ENCODE measurements at regions not wholly inside any gene's neighbourhood (a gene's known extent, or its start where the extent isn't known, plus 50 kb on each side); places are given as distances from the start of the nearest gene placed in this dataset.

DNA sequence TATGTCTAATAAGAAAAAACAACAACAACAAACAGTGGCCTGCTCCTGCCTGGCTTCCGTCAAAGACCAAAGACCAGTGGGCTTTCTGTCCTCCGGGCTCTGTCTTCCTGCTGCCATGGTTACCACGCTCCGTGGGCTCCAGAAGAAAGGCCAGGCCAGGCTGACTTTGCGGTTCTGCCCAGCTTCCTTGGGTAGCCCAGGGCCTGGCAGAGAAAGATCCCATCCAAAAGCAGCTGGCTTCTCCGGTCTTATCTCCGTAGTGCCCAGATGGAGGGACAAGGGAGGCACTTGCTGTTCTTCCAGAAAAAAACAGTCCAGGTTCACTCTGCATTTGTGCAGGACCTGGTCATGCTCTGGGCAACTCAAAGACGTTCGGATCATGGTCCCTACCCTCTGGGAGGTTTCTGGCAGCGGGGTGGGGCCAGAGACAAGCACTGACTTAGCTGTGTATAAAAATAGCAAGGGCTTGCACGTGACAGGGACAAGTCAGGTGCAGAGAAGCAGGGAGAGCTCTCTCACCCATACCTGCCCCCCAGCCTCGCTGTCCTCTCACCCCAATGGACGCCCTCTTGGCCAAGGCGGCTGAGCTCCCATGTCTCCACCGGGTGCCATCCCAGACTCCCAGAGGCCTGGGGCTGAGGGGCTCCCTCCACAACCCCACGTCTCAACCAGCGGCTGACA is 212.2 kb downstream of the C9orf50 start:
- no peak for DNase-seq

- DNase-seq: no peak
These were observed 212.9 kb downstream of the C9orf50 start for GRCh38 chr9:129407905-129408452.

DNA sequence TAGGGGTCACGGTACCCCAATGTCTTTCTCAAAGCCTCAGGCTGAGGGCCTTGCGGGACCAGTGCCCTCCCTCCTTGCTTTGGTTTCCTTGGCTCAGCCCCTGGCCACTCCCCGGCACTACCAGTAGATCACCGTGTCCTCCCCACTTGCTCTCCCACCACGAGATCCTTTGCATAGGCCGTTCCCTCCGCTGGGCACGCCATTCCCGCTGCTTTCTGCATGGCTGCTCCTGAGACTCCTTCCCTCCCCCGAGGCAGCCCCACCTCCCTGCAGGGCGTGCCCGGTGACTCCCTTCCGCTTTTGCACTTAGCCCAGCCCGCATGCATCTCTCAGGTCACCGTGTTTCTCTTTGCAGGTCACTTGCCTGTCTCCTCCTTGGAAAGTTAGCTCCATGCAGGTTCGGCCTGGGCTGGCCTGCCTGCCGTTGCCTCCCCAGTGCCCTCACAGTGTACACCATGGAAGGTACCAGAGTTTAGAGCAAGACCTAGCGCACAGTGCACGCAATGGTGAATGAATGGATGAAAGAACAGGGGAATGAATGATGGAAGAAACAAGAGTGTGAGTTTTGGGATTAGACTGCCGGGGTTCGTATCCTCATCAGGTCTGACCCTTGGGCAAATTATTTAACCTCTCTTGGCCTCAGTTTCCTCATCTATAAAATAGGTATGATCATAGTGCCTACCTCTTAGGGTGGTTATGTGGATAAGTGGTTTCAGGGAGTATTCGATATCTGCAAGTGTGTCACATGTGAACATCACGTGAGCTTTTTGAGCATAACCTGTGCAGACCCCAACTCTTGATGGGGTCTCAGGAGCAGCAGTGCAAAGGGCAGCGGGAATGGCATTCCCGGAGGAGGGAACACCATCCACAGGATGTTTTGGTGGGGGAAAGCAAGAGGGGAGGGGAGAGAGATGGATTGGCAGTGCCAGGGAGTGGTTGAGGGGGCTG is 214.3 kb downstream of the C9orf50 start:
- no peak for DNase-seq

- no peak for DNase-seq
These were observed 215.1 kb downstream of the C9orf50 start for GRCh38 chr9:129405827-129406213.

DNA sequence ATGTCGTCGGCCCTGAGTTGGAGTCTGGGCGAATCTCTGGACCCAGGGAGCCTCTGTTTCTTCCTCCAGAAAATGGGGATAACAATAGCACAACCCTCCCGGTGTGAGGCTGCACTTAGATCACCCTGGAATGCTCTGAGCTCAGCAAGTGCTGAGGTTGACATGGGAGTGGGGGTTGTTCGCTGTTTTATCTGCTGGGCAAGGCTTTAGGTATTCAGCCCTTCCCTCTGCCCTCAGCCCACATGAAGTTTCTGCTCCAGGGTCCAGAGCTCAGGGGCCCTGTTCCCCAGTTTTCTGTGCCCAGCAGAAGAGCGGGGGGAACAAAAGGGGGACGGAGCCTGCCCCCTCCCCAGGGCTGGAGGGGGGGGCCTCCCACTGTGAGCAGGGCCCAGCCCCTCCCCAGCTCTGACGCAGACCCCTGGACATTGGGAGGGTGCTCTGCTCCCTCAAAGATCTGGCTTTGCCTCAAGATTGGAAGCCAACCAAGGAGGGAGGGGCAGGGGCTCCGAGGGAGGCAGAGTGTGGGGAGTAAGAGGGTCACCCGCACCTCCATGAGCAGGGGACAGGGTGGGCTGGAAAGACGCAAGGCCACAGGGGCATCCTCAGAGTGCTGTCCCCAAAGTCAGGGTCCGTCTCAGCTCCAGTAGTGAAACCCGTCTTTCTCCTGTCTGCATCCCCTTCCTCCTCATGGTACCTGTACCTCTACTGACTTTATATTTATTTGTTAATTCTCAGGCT is 215.6 kb downstream of the C9orf50 start:
- DNase-seq: peak; percentile 94

- no peak for DNase-seq
These were observed 216.3 kb downstream of the C9orf50 start for GRCh38 chr9:129404621-129405020.

GRCh38 chr9:129403779-129404620 is 216.9 kb downstream of the C9orf50 start:
- DNase-seq: no peak

- no peak for DNase-seq
These were observed 217.7 kb downstream of the C9orf50 start for GRCh38 chr9:129402931-129403778.

DNA sequence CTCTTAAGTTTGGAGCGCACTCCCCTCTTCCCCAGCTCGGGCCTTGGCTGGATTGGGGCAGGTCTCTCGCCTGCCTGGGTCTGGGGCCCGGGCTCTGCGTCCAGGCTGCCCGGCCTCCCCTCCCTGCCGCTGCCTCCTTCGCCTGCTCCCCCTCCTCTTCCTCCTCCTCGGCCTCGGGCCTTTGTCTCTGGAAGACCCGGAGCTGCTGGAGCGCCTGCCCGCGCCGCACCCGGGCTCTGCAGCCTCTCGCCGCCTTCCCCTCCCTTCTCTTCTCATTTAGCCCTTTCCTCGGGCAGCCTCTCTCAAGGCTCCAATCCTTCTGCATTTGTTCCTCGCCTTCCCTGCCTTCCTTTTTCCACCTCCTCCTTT is 218.5 kb downstream of the C9orf50 start:
- DNase-seq: peak; percentile 24

DNA sequence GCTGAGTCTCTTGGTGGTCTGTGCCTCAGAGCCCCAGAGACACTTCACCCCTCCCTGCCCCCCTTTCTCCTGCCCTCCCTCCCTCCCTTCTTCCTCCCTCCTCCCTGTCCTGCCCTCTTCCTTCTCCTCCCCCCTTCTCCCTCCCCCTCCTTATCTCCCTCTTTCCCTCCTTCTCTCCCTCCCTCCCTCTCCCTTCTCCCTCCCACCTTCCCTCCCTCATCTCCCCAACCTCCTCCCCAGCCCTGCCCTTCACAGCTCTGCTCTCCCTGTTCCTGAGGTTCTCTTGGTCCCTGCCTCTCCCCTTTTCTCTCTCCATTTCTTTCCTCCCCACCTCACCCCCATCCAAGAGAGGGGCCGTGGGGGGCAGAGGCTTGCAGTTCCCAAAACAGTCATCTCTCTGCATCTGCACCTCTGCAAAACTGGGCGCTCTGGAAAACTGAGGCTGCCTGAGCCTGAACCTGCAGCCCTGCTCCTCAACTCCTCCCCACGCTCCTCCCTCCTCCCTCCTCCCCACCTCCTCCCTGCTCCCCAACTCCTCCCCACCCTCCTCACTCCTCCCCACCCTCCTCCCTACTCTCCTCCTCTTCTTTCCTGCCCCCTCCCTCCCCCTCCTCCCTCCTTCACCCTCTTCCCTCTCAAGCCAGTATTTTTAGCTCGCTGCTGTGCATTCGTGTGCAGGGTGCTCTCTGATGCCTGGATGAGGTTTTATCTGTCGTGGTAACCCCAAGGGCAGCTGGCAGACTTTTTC is 219.1 kb downstream of the C9orf50 start:
- DNase-seq: peak; percentile 73

- no peak for DNase-seq
These were observed 219.8 kb downstream of the C9orf50 start for GRCh38 chr9:129400971-129401622.

DNA sequence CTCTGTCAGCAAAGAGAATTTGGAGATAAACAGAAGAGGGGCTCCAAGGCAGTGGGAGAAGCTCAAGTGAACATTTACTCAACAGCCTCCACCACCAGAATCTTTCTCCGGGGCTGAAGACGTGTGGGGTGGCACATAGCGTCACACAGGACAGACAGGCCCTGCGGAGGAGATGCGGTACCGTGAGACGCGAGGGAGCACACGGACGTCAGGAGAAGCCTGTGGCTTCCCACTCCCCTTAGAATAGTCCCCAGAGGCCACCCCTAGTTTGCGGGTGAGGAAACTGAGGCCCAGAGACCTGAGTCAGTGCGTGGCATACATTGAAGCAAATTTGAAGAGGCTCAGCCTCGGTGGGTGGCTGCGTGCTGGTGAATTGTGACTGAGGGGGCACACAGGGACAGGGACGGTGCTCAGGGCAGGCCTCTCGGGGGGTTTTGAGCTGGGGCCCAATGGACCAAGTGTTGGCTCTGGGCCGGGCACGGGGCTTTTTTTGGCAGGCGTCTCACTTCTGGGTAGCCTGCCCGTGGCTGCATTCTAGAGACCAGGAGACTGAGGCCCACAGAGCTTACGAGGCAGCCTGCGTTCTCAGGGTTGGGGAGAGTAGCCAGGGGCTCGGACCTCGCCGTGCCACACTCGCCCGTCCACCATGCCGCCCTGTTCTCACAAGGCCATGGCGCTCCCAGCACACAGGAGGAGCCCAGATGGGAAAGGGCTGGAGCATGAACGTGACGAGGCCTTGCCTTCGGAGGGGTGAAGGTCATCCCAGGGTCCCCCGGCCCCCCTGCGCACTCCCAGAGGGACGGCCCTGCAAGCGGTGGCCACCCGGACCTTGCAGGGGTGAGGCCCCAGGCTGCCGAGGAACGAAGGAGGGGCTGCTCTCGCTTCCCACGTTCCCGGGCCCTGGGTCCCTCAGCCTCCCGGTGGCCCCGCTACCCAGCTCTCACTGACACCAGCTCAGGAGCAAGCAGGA is 220.6 kb downstream of the C9orf50 start:
- no peak for DNase-seq

DNA sequence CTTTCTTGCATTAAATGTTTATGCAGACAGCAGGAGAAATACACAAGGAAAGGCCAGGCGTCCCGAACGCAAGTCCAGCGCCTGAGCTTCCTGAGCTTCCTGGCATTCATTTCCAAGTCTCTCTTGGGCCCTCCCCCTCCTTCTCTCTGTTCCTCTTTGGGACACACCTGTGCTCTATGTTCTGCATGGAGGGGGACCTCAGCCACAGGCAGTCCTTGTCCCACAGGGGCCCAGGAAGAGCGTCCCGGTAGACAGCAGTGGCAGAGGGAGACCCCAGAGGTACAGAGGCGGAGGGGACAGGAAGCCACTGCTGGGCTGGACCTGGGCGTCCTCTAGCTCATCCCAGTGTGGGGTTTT is 221.3 kb downstream of the C9orf50 start:
- DNase-seq: no peak

GRCh38 chr9:129398961-129399633 is 221.0 kb upstream of the IER5L start:
- no peak for DNase-seq

DNA sequence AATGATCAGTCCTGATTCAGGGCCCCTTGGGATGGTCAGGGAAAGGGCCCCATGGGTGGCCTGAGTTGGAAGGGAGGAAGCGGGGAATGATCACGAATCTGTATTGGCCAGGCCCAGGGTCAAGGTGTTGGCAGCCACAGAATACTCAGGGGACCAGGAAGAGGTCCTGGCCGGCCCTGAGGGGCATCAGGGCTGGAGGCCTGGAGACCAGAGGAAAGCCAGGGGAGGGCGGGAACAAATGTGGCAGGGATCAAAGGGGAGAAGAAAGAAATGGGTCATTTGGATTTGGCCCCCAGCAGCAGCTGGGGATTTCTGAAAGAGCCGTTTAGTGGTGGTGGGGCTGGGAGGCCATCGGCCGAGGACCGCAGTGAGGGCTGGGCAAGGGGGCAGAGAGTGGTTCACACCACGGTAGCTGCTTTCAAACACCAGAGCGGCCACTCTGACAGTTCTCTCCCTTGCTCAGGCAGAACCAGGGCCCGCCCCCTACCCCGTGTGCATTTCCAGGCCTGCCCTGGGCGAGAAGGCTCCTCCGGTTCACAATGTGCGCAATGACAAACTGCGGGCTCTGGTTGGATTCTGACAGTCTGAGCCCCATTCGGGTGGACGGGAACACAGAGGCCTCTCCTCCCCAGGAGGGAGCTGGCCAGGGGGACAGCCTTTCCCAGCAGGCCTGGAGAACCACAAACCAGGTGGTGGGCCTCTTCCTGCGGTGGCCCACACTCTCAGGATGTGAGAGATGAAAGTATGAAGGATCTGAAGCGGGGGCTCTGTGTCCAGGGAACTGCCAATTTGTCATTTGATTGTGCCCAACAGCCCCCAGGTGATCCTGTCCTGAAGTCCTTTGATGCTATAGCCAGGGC is 220.3 kb upstream of the IER5L start:
- no peak for DNase-seq

- no peak for DNase-seq
These were observed 219.3 kb upstream of the IER5L start for GRCh38 chr9:129397335-129397734.

- no peak for DNase-seq
These were observed 218.3 kb upstream of the IER5L start for GRCh38 chr9:129396365-129396708.

Measured in fibroblast of skin of right biceps (primary cell).